ENCODE measurements at regions not wholly inside any gene's neighbourhood (a gene's known extent, or its start where the extent isn't known, plus 50 kb on each side); places are given as distances from the start of the nearest gene placed in this dataset.
"Not testable (repeated sequence)": the region's sequence is repeated elsewhere in the genome, so short reads cannot be mapped to it uniquely, and the experiment has no call there.

DNA sequence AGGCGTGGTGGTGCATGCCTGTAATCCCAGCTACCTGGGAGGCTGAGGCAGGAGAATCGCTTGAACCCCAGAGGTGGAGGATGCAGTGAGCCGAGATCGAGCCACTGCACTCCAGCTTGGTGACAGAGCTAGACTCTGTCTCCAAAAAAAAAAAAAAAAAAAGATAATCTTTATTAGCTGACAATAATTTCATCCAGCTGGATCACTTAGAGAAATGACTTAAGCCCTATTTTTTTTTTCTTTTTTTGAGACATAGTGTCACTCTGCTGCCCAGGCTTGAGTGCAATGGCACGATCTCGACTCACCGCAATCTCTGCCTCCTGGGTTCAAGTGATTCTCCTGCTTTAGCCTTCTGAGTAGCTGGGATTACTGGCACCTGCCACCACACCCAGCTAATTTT is 51.6 kb upstream of the MAP4K4 start:
- H3K9me3 ChIP-seq (ENCODE audit: control insufficient read depth in 2 of 2, low read length in 2 of 2); H3K27me3 ChIP-seq (ENCODE audit: control insufficient read depth in 2 of 2, insufficient read depth in 2 of 2, low read length in 2 of 2); H3K36me3 ChIP-seq (ENCODE audit: control insufficient read depth in 2 of 2, insufficient read depth in 2 of 2, low read length in 2 of 2); H3K27ac ChIP-seq (ENCODE audit: low read depth in 2 of 2, low read length in 2 of 2); H3K4me3 ChIP-seq (ENCODE audit: low read length in 2 of 2); H3K9ac ChIP-seq (ENCODE audit: low read depth in 1 of 2, low read length in 2 of 2); H3K4me1 ChIP-seq (ENCODE audit: control insufficient read depth in 2 of 2, insufficient read depth in 2 of 2, low read length in 2 of 2): not testable (repeated sequence)

- H3K9ac ChIP-seq (ENCODE audit: low read depth in 1 of 2, low read length in 2 of 2), result no peak overlapping the region
- H3K27me3 ChIP-seq (ENCODE audit: control insufficient read depth in 2 of 2, insufficient read depth in 2 of 2, low read length in 2 of 2), result no peaks in the 10 kb centered on the region
- H3K27ac ChIP-seq (ENCODE audit: low read depth in 2 of 2, low read length in 2 of 2), result no peak overlapping the region
- no peak overlapping the region for H3K4me3 ChIP-seq (ENCODE audit: low read length in 2 of 2)
- no peaks in the 10 kb centered on the region for H3K9me3 ChIP-seq (ENCODE audit: control insufficient read depth in 2 of 2, low read length in 2 of 2)
- H3K36me3 ChIP-seq (ENCODE audit: control insufficient read depth in 2 of 2, insufficient read depth in 2 of 2, low read length in 2 of 2), result no peaks in the 10 kb centered on the region
- H3K4me1 ChIP-seq (ENCODE audit: control insufficient read depth in 2 of 2, insufficient read depth in 2 of 2, low read length in 2 of 2), result no peaks in the 10 kb centered on the region
Observed at GRCh38 chr2:101644842-101645383, 52.6 kb upstream of the MAP4K4 start.

GRCh38 chr2:101643004-101643524 is 54.4 kb upstream of the MAP4K4 start:
- Histone ChIP-seq H3K9ac (ENCODE audit: low read depth in 1 of 2, low read length in 2 of 2) (no peak overlapping the region), H3K4me3 (ENCODE audit: low read length in 2 of 2) (no peak overlapping the region), H3K4me1 (ENCODE audit: control insufficient read depth in 2 of 2, insufficient read depth in 2 of 2, low read length in 2 of 2) (no peaks in the 10 kb centered on the region), H3K36me3 (ENCODE audit: control insufficient read depth in 2 of 2, insufficient read depth in 2 of 2, low read length in 2 of 2) (no peaks in the 10 kb centered on the region), H3K27ac (ENCODE audit: low read depth in 2 of 2, low read length in 2 of 2) (no peak overlapping the region), H3K27me3 (ENCODE audit: control insufficient read depth in 2 of 2, insufficient read depth in 2 of 2, low read length in 2 of 2) (no peaks in the 10 kb centered on the region), H3K9me3 (ENCODE audit: control insufficient read depth in 2 of 2, low read length in 2 of 2) (no peaks in the 10 kb centered on the region)

DNA sequence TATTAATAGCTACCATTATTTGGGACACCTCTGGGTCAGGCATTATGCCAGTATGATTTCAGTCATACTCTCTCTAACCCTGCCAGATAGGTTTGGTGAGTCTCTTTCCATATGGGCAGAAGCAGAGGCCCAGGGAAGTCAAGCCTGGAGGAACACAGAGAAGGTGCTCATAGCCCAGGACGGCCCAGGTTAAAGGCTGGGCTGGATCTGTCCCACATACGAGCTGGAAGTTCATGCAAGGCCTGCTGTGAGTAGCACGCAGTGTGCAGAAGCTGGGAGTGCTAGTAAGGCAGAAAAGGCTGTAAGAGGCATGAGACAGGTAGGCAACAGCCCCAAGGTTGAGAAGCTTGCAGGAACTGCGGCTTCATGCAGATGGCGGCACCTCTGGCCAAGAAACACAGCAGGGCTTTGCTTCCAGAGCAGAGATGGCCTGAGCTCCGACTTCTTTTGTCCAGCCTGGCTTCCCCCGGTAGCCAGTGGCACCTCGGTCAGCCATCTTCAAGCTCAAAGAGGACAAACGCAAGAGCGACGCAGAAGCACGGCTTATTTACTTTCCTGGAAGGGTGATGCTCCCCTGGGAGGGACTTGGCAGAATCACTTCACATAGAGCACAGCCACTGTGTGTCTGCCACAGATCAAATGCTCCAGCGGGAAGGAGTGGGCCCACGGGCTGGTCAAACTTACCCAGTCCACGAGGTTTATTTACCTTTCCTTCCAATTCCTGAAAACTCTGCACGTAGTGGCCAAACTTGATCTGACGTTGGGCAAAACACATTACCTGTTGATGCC is 58.5 kb upstream of the MAP4K4 start:
- no peaks in the 10 kb centered on the region for H3K4me1 ChIP-seq (ENCODE audit: control insufficient read depth in 2 of 2, insufficient read depth in 2 of 2, low read length in 2 of 2)
- H3K9ac ChIP-seq (ENCODE audit: low read depth in 1 of 2, low read length in 2 of 2), result no peak overlapping the region
- no peaks in the 10 kb centered on the region for H3K27me3 ChIP-seq (ENCODE audit: control insufficient read depth in 2 of 2, insufficient read depth in 2 of 2, low read length in 2 of 2)
- H3K9me3 ChIP-seq (ENCODE audit: control insufficient read depth in 2 of 2, low read length in 2 of 2), result no peaks in the 10 kb centered on the region
- no peaks in the 10 kb centered on the region for H3K36me3 ChIP-seq (ENCODE audit: control insufficient read depth in 2 of 2, insufficient read depth in 2 of 2, low read length in 2 of 2)
- H3K4me3 ChIP-seq (ENCODE audit: low read length in 2 of 2), result no peak overlapping the region
- H3K27ac ChIP-seq (ENCODE audit: low read depth in 2 of 2, low read length in 2 of 2), result no peak overlapping the region

- Histone ChIP-seq H3K27me3 (ENCODE audit: control insufficient read depth in 2 of 2, insufficient read depth in 2 of 2, low read length in 2 of 2) (no peaks in the 10 kb centered on the region), H3K4me3 (ENCODE audit: low read length in 2 of 2) (no peak overlapping the region), H3K27ac (ENCODE audit: low read depth in 2 of 2, low read length in 2 of 2) (no peak overlapping the region), H3K9me3 (ENCODE audit: control insufficient read depth in 2 of 2, low read length in 2 of 2) (no peaks in the 10 kb centered on the region), H3K36me3 (ENCODE audit: control insufficient read depth in 2 of 2, insufficient read depth in 2 of 2, low read length in 2 of 2) (no peaks in the 10 kb centered on the region), H3K9ac (ENCODE audit: low read depth in 1 of 2, low read length in 2 of 2) (no peak overlapping the region), H3K4me1 (ENCODE audit: control insufficient read depth in 2 of 2, insufficient read depth in 2 of 2, low read length in 2 of 2) (no peaks in the 10 kb centered on the region)
Observed at GRCh38 chr2:101638181-101638711, 59.3 kb upstream of the MAP4K4 start.

DNA sequence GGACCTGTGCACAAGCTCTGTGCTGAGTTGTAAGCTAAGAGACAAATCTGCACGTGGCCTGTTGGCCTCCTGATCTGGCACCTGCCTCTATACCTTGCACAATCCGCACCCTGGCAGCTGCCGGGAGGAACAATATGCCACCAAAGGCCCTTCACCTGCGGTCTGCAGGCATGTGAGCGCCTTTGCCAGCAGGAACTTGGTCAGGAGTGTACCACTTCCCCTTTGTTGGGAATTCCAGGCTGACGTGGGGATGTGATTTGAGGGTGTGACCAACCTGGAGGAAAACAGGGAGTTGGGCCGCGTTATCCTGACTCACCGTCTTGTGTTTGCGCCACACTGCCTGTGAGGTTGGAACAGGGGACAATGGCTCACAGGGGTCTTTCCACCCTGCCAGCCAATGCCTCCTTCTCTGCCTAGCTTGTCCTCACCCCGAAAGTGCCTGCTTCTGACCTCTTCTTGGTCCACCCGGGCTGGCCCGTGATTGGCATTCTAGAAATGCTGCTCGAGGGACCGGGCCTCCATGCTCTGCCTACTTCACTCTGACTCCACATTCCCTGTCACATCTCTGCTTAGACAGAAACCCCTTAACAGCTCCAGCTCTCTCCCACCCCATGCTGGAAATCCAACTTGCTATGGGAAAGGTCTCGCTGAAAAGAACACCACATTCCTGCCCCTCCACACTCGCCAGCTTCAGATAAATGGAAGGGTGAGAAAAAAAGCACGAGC is 67.1 kb upstream of the MAP4K4 start:
- Histone ChIP-seq H3K4me1 (ENCODE audit: control insufficient read depth in 2 of 2, insufficient read depth in 2 of 2, low read length in 2 of 2) (no peaks in the 10 kb centered on the region), H3K36me3 (ENCODE audit: control insufficient read depth in 2 of 2, insufficient read depth in 2 of 2, low read length in 2 of 2) (no peaks in the 10 kb centered on the region), H3K27me3 (ENCODE audit: control insufficient read depth in 2 of 2, insufficient read depth in 2 of 2, low read length in 2 of 2) (no peaks in the 10 kb centered on the region), H3K4me3 (ENCODE audit: low read length in 2 of 2) (no peak overlapping the region), H3K27ac (ENCODE audit: low read depth in 2 of 2, low read length in 2 of 2) (no peak overlapping the region), H3K9me3 (ENCODE audit: control insufficient read depth in 2 of 2, low read length in 2 of 2) (no peaks in the 10 kb centered on the region), H3K9ac (ENCODE audit: low read depth in 1 of 2, low read length in 2 of 2) (no peak overlapping the region)

GRCh38 chr2:101628030-101628392 is 69.5 kb upstream of the MAP4K4 start:
- Histone ChIP-seq H3K4me3 (ENCODE audit: low read length in 2 of 2) (no peak overlapping the region), H3K36me3 (ENCODE audit: control insufficient read depth in 2 of 2, insufficient read depth in 2 of 2, low read length in 2 of 2) (no peaks in the 10 kb centered on the region), H3K27ac (ENCODE audit: low read depth in 2 of 2, low read length in 2 of 2) (no peak overlapping the region), H3K9ac (ENCODE audit: low read depth in 1 of 2, low read length in 2 of 2) (no peak overlapping the region), H3K9me3 (ENCODE audit: control insufficient read depth in 2 of 2, low read length in 2 of 2) (no peaks in the 10 kb centered on the region), H3K27me3 (ENCODE audit: control insufficient read depth in 2 of 2, insufficient read depth in 2 of 2, low read length in 2 of 2) (no peaks in the 10 kb centered on the region), H3K4me1 (ENCODE audit: control insufficient read depth in 2 of 2, insufficient read depth in 2 of 2, low read length in 2 of 2) (no peaks in the 10 kb centered on the region)

GRCh38 chr2:101627285-101628029 is 70.0 kb upstream of the MAP4K4 start:
- no peaks in the 10 kb centered on the region for H3K9me3 ChIP-seq (ENCODE audit: control insufficient read depth in 2 of 2, low read length in 2 of 2)
- H3K27me3 ChIP-seq (ENCODE audit: control insufficient read depth in 2 of 2, insufficient read depth in 2 of 2, low read length in 2 of 2), result no peaks in the 10 kb centered on the region
- no peaks in the 10 kb centered on the region for H3K36me3 ChIP-seq (ENCODE audit: control insufficient read depth in 2 of 2, insufficient read depth in 2 of 2, low read length in 2 of 2)
- no peak overlapping the region for H3K27ac ChIP-seq (ENCODE audit: low read depth in 2 of 2, low read length in 2 of 2)
- no peak overlapping the region for H3K9ac ChIP-seq (ENCODE audit: low read depth in 1 of 2, low read length in 2 of 2)
- H3K4me3 ChIP-seq (ENCODE audit: low read length in 2 of 2), result no peak overlapping the region
- no peaks in the 10 kb centered on the region for H3K4me1 ChIP-seq (ENCODE audit: control insufficient read depth in 2 of 2, insufficient read depth in 2 of 2, low read length in 2 of 2)

GRCh38 chr2:101625814-101626213 is 71.7 kb upstream of the MAP4K4 start:
- not testable (repeated sequence) for H3K36me3 ChIP-seq (ENCODE audit: control insufficient read depth in 2 of 2, insufficient read depth in 2 of 2, low read length in 2 of 2); H3K27me3 ChIP-seq (ENCODE audit: control insufficient read depth in 2 of 2, insufficient read depth in 2 of 2, low read length in 2 of 2); H3K27ac ChIP-seq (ENCODE audit: low read depth in 2 of 2, low read length in 2 of 2); H3K4me1 ChIP-seq (ENCODE audit: control insufficient read depth in 2 of 2, insufficient read depth in 2 of 2, low read length in 2 of 2); H3K9me3 ChIP-seq (ENCODE audit: control insufficient read depth in 2 of 2, low read length in 2 of 2); H3K4me3 ChIP-seq (ENCODE audit: low read length in 2 of 2); H3K9ac ChIP-seq (ENCODE audit: low read depth in 1 of 2, low read length in 2 of 2)

Data from mucosa of rectum (tissue), 2 donors.